GM12878 (cell line): ENCODE measurements at regions not wholly inside any gene's neighbourhood (a gene's known extent, or its start where the extent isn't known, plus 50 kb on each side); places are given as distances from the start of the nearest gene placed in this dataset.

Experiments
- ATAC-seq: fragments of 200-7000 bp; cut with Tn5 transposase; 3 replicates; pipeline ENCODE4 v1.9.1; 2020; ENCODE audit warnings: mild to moderate bottlenecking, moderate library complexity
- BruUV-seq: library from RNA; stranded (reverse); fragments of 400-500 nt; replicated peaks from 2 replicates; lab custom pipeline; 2021; lab: Mats Ljungman, UMichigan
- CTCF ChIA-PET: fragments of 300-600 bp; sonication (Branson Sonifier 250); formaldehyde crosslinking; extraction: SDS; loops from one replicate; lab custom pipeline; 2021; ENCODE audit warnings: inconsistent platforms; lab: Yijun Ruan, JAX
- POLR2A ChIA-PET: fragments of 350-600 bp; formaldehyde crosslinking; extraction: SDS; loops from one replicate; lab custom pipeline; 2021; ENCODE audit warnings: inconsistent platforms; lab: Charles Lee
- RAD21 ChIA-PET: fragments of 300-600 bp; sonication (Branson Sonifier 250); formaldehyde crosslinking; loops from one replicate; lab custom pipeline; 2023; ENCODE audit warnings: antibody characterized with exemption; ENCODE audit not compliant: unreplicated experiment; lab: Charles Lee
- SMC1A ChIA-PET: fragments of 300-600 bp; sonication (Branson Sonifier 250); formaldehyde crosslinking; loops from one replicate; lab custom pipeline; 2023; ENCODE audit not compliant: unreplicated experiment, uncharacterized antibody; lab: Charles Lee
- DNase-seq: peaks from one replicate; pipeline ENCODE4 v3.0.0-alpha.2; 2011; ENCODE audit warnings: low read depth, low spot score
- FAIRE-seq: peaks from 3 replicates; lab custom pipeline; 2011; peaks lifted over from hg19 to GRCh38; lab: Jason Lieb, UNC
- H2AFZ ChIP-seq: 2 replicates; pipeline ENCODE4 v1.6.0; 2011; ENCODE audit warnings: low read depth, low read length, control low read depth; ENCODE audit not compliant: control insufficient read depth
- H3K27ac ChIP-seq: 2 replicates; pipeline ENCODE4 v1.5.1; 2011; ENCODE audit warnings: control low read depth; ENCODE audit not compliant: control insufficient read depth, insufficient read depth
- H3K27me3 ChIP-seq, 2 experiments: replicated peaks in 1 of 2; 2 replicates each; pipeline versions ENCODE4 v1.6.0 to v1.6.1; 2011; ENCODE audit warnings: low read length in 1 of 2; ENCODE audit not compliant: control insufficient read depth in 2 of 2, insufficient read depth in 2 of 2
- H3K36me3 ChIP-seq, 2 experiments: 2 replicates each; pipeline ENCODE4 v1.5.1; 2011; ENCODE audit warnings: low read length in 1 of 2; ENCODE audit not compliant: control insufficient read depth in 2 of 2, insufficient read depth in 2 of 2
- H3K4me1 ChIP-seq: 2 replicates; pipeline ENCODE4 v1.6.1; 2011; ENCODE audit warnings: mild to moderate bottlenecking, low read length, moderate library complexity, mixed read lengths; ENCODE audit not compliant: control insufficient read depth, insufficient read depth
- H3K4me2 ChIP-seq: 2 replicates; pipeline ENCODE4 v1.6.0; 2011; ENCODE audit warnings: control low read depth; ENCODE audit not compliant: control insufficient read depth, insufficient read depth
- H3K4me3 ChIP-seq: fragments of 200-600 bp; sonication (generic); 2 replicates; pipeline ENCODE4 v1.5.1; 2016
- H3K79me2 ChIP-seq: 2 replicates; pipeline ENCODE4 v1.6.0; 2011; ENCODE audit warnings: low read length; ENCODE audit not compliant: control insufficient read depth, insufficient read depth
- H3K9ac ChIP-seq: 2 replicates; pipeline ENCODE4 v1.8.0; 2011; ENCODE audit warnings: low read length, control low read depth, mixed read lengths; ENCODE audit not compliant: control insufficient read depth, insufficient read depth
- H3K9me3 ChIP-seq: replicated peaks from 3 replicates; pipeline ENCODE4 v1.5.1; 2011; ENCODE audit warnings: mild to moderate bottlenecking, low read length; ENCODE audit not compliant: control insufficient read depth, insufficient read depth
- H4K20me1 ChIP-seq: 2 replicates; pipeline ENCODE4 v1.6.0; 2011; ENCODE audit not compliant: control insufficient read depth, insufficient read depth
- ATF7 ChIP-seq: fragments of 450-650 bp; IDR thresholded peaks from 2 replicates; pipeline ENCODE4 v1.6.1; 2016; ENCODE audit warnings: low read depth, mild to moderate bottlenecking
- BCL11A ChIP-seq: IDR thresholded peaks from 2 replicates; pipeline ENCODE4 v1.6.1; 2011; ENCODE audit warnings: low read depth, low read length
- DPF2 ChIP-seq: fragments of 450-650 bp; IDR thresholded peaks from 2 replicates; pipeline ENCODE4 v1.6.1; 2017; ENCODE audit warnings: mild to moderate bottlenecking
- EGR1 ChIP-seq, 2 experiments: IDR thresholded peaks; 1 replicate in 1 of 2; 2 replicates in 1 of 2; pipeline ENCODE4 v1.6.1; 2011 to 2012; ENCODE audit warnings: low read depth in 2 of 2, low read length in 2 of 2, borderline replicate concordance in 1 of 2, mild to moderate bottlenecking in 1 of 2, moderate library complexity in 1 of 2
- EP300 ChIP-seq, 2 experiments: fragments of 150-350 bp in 1 of 2; IDR thresholded peaks; 2 replicates each; pipeline ENCODE4 v1.6.1; 2011 to 2012; ENCODE audit warnings: low read depth in 2 of 2, low read length in 2 of 2, borderline replicate concordance in 1 of 2, improper control_type of control experiment in 1 of 2, inconsistent platforms in 1 of 2; ENCODE audit not compliant: control insufficient read depth in 1 of 2
- ESRRA ChIP-seq: IDR thresholded peaks from 2 replicates; pipeline ENCODE4 v1.6.1; 2012; ENCODE audit warnings: mild to moderate bottlenecking, low read length, improper control_type of control experiment
- FOXK2 ChIP-seq: fragments of 450-650 bp; IDR thresholded peaks from 2 replicates; pipeline ENCODE4 v1.6.1; 2017; ENCODE audit warnings: mild to moderate bottlenecking, moderate library complexity
- IKZF1 ChIP-seq: fragments of 450-650 bp; conservative IDR thresholded peaks from 2 replicates; pipeline ENCODE4 v1.6.1; 2017; ENCODE audit warnings: antibody characterized with exemption, mild to moderate bottlenecking
- JUNB ChIP-seq: IDR thresholded peaks from 2 replicates; pipeline ENCODE4 v1.6.1; 2016; ENCODE audit warnings: antibody characterized with exemption, mild to moderate bottlenecking
- JUND ChIP-seq: IDR thresholded peaks from 2 replicates; pipeline ENCODE4 v1.6.1; 2012; ENCODE audit warnings: low read depth, mild to moderate bottlenecking, low read length, improper control_type of control experiment, moderate library complexity
- MYB ChIP-seq: fragments of 150-350 bp; IDR thresholded peaks from 2 replicates; pipeline ENCODE4 v1.6.1; 2014; ENCODE audit warnings: mild to moderate bottlenecking, low read depth, low read length, borderline replicate concordance
- RAD21 ChIP-seq: IDR thresholded peaks from 2 replicates; pipeline ENCODE4 v1.6.1; 2011; ENCODE audit warnings: mild to moderate bottlenecking, low read depth, low read length, moderate library complexity; ENCODE audit not compliant: insufficient read depth
- RELA ChIP-seq: fragments of 450-650 bp; IDR thresholded peaks from 2 replicates; pipeline ENCODE4 v1.8.0; 2014; ENCODE audit warnings: borderline replicate concordance; ENCODE audit not compliant: partially characterized antibody
- SRF ChIP-seq, 2 experiments: IDR thresholded peaks; 2 replicates each; pipeline ENCODE4 v1.6.1; 2011; ENCODE audit warnings: low read depth in 2 of 2, low read length in 2 of 2, mild to moderate bottlenecking in 1 of 2, moderate library complexity in 1 of 2
- WGBS: methylation state at CpG from one replicate; pipeline ENCODE4 v1.1.6; 2016; ENCODE audit warnings: low lambda C conversion rate; ENCODE audit not compliant: insufficient replicate concordance, insufficient coverage; ENCODE audit errors: missing lambda C conversion rate; 5-methylcytosine and 5-hydroxymethylcytosine counted together
- in situ Hi-C: fragments of 300-500 bp; cut with MboI; formaldehyde crosslinking; loops from 9 replicates; pipeline ENCODE4 v1.14.3; 2018; ENCODE audit warnings: mixed read lengths
- intact Hi-C: fragments of 100-400 bp; cut with micrococcal nuclease; formaldehyde crosslinking; loops from one replicate; pipeline ENCODE4 v1.14.2; 2022; ENCODE audit not compliant: unreplicated experiment
- TF ChIP-seq, protein P1 (sequence below), 3 experiments: IDR thresholded peaks in 2 of 3; conservative IDR thresholded peaks in 1 of 3; 2 replicates each; pipeline ENCODE4 v1.5.1; 2011; ENCODE audit warnings: low read depth in 3 of 3, low read length in 3 of 3, mild to moderate bottlenecking in 3 of 3, control low read depth in 2 of 3, moderate library complexity in 2 of 3, inconsistent platforms in 1 of 3, mixed read lengths in 1 of 3; ENCODE audit not compliant: control insufficient read depth in 2 of 3, insufficient read depth in 1 of 3; ENCODE audit errors: extremely low read depth in 1 of 3

GRCh38 chr2:146652311-146652710, 1192.5 kb upstream of the ACVR2A start (continued):
- no peak for TF ChIP-seq RELA
- TF ChIP-seq SRF (IDR thresholded peaks at IDR 0.05; ENCODE audit: low read depth in 2 of 2, low read length in 2 of 2) = no peak

- Histone ChIP-seq H3K4me1 (no peaks in the 10 kb centered on the region), H3K4me2 (no peak overlapping the region), H3K27ac (no peak overlapping the region), H3K4me3 (no peak overlapping the region), H3K9ac (no peak overlapping the region), H3K79me2 (no peaks in the 10 kb centered on the region), H4K20me1 (no peaks in the 10 kb centered on the region), H3K27me3 (no peaks in the 10 kb centered on the region), H2AFZ (no peak overlapping the region), H3K36me3 (no peaks in the 10 kb centered on the region), H3K9me3 (no peaks in the 10 kb centered on the region)
- in situ Hi-C loops (no loop called here), intact Hi-C loops (no loop called here)
- ChIA-PET SMC1A (no interaction called here), RAD21 (no interaction called here), POLR2A (no interaction called here), CTCF (no interaction called here)
- FAIRE-seq = no peak
- ATAC-seq = no peak
- WGBS = 1% methylated on average over 3 of the region's 3 CpGs
- TF ChIP-seq, protein P1, sequence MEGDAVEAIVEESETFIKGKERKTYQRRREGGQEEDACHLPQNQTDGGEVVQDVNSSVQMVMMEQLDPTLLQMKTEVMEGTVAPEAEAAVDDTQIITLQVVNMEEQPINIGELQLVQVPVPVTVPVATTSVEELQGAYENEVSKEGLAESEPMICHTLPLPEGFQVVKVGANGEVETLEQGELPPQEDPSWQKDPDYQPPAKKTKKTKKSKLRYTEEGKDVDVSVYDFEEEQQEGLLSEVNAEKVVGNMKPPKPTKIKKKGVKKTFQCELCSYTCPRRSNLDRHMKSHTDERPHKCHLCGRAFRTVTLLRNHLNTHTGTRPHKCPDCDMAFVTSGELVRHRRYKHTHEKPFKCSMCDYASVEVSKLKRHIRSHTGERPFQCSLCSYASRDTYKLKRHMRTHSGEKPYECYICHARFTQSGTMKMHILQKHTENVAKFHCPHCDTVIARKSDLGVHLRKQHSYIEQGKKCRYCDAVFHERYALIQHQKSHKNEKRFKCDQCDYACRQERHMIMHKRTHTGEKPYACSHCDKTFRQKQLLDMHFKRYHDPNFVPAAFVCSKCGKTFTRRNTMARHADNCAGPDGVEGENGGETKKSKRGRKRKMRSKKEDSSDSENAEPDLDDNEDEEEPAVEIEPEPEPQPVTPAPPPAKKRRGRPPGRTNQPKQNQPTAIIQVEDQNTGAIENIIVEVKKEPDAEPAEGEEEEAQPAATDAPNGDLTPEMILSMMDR (IDR thresholded peaks at IDR 0.05 in 2 of 3, conservative IDR thresholded peaks at IDR 0.05 in 1 of 3; ENCODE audit: control insufficient read depth in 2 of 3, extremely low read depth in 1 of 3, insufficient read depth in 1 of 3, low read depth in 3 of 3, low read length in 3 of 3) = no peak
- no peak for TF ChIP-seq RAD21
- TF ChIP-seq ESRRA = no peak
- TF ChIP-seq MYB = no peak
- TF ChIP-seq EP300 (IDR thresholded peaks at IDR 0.05; ENCODE audit: borderline replicate concordance in 1 of 2, control insufficient read depth in 1 of 2, low read depth in 2 of 2, low read length in 2 of 2) = no peak
- no peak for TF ChIP-seq DPF2
- TF ChIP-seq ATF7 = no peak
- TF ChIP-seq EGR1 (IDR thresholded peaks at IDR 0.05; ENCODE audit: borderline replicate concordance in 1 of 2, low read depth in 2 of 2, low read length in 2 of 2) = no peak
- TF ChIP-seq JUNB = no peak
- no peak for TF ChIP-seq JUND
- no peak for TF ChIP-seq FOXK2
- TF ChIP-seq IKZF1 = no peak
- TF ChIP-seq BCL11A = no peak
- BruUV-seq = no TSS peak
- DNase-seq = no peak
Measured at GRCh38 chr2:146651361-146651760, 1193.5 kb upstream of the ACVR2A start.
